HG02571 (cell line): ENCODE measurements at regions not wholly inside any gene's neighbourhood (a gene's known extent, or its start where the extent isn't known, plus 50 kb on each side); places are given as distances from the start of the nearest gene placed in this dataset.
"Not testable (repeated sequence)": the region's sequence is repeated elsewhere in the genome, so short reads cannot be mapped to it uniquely, and the experiment has no call there.

Experiments
- ATAC-seq: cut with Tn5 transposase; IDR thresholded peaks from one replicate; pipeline ENCODE4 v1.9.1; 2021; ENCODE audit warnings: mild to moderate bottlenecking, moderate library complexity; ENCODE audit not compliant: unreplicated experiment

- ATAC-seq: no peak
Measured at GRCh38 chr4:187103351-187103750, 379.7 kb upstream of the FAT1 start.

GRCh38 chr4:187108845-187109244 lies 385.2 kb upstream of the FAT1 start:
- no peak for ATAC-seq

DNA sequence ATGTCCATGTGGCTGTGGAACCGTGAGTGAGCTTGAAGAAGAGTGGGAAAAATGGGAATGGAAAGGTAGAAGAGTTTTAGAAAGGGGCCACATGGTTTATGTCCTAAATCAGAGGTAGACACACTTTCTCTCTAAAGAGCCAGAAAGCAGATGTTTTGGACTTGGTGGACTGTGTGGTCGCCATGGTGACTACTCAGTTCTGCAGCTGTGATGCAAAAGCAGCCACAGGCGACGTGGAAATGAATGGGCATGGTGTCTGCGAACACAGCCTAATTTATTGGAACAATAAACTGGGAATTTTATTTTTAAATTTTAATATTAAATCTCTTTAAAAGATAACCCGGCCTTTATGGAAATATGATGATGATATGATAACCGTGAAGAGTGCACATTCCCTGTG lies 386.0 kb upstream of the FAT1 start:
- no peak for ATAC-seq

DNA sequence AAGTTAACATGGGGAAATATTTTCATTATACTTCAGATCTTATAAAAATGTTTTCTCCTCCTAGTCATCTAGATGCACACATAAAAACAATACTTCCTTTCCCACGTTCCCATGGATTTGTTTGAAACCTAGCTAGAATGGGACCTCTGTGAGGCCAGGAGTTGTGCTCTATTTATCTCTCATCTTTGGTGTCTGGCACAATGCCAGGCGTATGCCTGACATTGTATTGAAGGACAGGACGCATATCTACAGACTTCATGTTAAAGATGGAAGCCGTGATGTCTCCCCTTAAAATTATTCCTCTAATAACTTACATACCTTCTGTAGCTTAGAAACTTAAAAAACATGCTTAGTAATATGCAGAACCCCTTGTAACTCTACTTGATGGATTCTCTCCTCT lies 394.5 kb upstream of the FAT1 start:
- ATAC-seq: no peak

GRCh38 chr4:187118602-187119120 lies 395.0 kb upstream of the FAT1 start:
- no peak for ATAC-seq

DNA sequence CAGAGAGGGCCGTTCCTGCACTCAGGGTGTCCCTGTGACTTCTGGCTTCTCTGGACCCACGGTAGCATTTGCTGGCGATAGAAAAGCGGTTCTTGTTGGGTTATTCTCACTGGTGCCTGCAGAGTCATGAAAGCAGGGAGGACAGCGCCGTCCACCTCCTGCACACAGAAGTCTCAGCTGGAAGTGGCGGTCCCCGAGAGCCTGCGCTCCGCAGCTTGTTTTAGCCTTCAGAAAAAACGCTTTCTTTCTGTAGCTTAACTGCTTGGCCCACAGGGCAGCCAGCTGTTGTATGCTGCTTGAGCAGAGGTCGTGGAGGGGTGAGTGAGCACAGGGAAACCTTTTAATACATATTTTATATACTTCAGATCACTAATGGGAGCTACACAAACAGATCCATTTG lies 400.7 kb upstream of the FAT1 start:
- ATAC-seq: no peak

DNA sequence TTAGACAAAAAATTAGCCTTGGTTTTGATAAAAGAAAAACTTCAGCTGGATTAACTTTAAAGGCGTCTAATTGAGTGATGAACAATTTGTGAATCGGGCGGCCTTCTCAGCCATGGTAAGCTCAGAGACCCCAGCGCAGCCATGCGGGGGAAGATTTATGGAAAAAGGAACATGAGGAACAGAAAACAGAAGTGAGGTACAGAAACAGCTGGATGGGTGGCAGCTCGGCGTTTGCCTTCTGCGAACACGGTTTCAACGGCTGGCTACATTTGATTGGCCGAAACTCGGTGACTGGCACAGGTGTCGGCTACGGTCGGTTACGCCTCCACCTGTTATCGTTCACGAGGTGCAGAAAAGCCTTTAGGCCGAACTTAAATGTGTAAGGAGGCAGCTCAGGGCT lies 401.4 kb upstream of the FAT1 start:
- no peak for ATAC-seq

- no peak for ATAC-seq
Measured at GRCh38 chr4:187127456-187127855, 403.8 kb upstream of the FAT1 start.

GRCh38 chr4:187128222-187128621 lies 404.6 kb upstream of the FAT1 start:
- ATAC-seq: no peak

DNA sequence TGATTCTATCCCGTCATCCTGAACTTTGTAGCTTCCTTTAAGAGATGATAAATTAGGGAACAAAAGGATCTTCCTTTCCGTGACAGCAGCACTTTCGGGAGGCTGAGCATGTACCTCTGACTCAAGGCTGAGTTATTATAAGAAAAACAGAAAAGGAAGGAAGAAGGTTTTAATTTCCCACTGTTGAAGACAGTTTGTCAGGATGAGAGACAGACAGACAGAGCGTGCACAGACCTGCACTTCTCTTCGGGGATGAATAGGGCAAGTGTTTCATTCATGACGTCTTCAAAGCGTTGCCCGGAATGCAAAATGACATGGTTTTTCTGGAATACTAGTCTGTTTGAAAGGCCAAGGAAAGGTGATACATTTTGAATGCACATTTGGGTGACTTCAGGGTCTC lies 405.3 kb upstream of the FAT1 start:
- ATAC-seq: no peak

GRCh38 chr4:187131826-187132225 lies 408.2 kb upstream of the FAT1 start:
- not testable (repeated sequence) for ATAC-seq

GRCh38 chr4:187135878-187136277 lies 412.2 kb upstream of the FAT1 start:
- no peak for ATAC-seq

DNA sequence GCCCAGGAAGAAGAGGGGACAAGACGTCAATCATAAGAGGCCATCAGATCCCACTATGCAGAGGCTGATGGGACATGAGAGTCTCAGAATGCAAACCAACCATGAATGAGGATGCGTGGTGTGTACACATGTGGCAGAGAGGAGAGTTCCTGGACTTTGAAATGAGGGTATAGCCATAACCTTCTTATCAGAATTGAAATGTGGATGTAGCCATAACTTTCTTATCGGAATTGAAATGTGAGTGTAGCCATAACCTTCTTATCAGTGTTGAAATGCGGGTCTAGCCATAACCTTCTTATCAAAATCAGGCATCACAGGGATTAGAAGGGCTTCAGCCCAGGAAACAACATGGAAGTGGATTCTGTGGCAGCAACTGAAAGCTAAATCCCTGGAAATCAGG lies 415.5 kb upstream of the FAT1 start:
- no peak for ATAC-seq

DNA sequence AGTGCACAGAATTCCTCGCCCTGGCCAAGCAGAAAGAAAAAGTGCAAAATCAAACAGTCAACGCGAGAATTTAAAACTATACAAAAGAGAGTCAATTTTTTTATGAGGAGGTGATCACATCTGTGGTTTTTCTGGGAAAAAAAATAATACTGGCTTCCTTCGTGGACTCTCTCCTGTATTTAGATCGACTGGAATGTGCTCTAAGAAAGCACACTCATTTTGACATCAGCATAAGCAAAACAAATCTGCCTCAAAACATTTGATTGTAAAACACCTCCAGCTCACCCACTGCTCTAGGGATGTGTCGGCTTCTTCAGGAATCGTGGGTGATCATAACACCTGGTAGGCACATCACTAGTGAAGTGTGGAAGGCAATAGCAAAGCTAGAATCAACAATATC lies 417.4 kb upstream of the FAT1 start:
- ATAC-seq: no peak

GRCh38 chr4:187149229-187149945 lies 425.7 kb upstream of the FAT1 start:
- ATAC-seq: no peak

DNA sequence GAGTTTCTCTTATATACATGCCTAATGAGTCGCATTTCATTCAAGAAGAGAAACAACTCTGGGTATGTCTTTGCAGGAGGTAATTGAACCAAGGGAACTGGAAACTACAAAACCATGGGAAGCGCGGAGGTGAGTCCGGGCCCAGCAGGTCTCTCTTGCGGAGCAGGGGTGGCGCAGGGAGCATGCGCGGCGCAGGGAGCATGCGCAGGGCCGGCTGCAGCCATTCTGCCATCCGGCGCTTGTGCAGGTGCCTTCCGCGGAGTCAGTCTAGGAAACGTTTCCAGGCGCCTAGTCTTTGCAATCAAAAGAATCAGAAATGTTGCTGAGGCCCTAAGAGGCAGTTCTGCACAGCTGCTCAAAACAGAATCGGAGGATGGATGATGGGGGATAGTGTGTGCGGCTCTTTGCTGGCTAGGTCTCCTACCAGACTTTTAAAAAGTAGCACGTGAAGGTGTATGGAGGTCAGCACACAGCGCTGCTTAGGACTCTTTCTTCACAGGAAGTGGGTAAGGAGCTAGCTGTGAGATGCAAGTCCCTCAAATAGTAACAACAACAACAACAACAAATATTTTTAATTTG lies 433.8 kb upstream of the FAT1 start:
- ATAC-seq: no peak

GRCh38 chr4:187158003-187158402 lies 434.3 kb upstream of the FAT1 start:
- no peak for ATAC-seq

- no peak for ATAC-seq
Measured at GRCh38 chr4:187160486-187160885, 436.8 kb upstream of the FAT1 start.

GRCh38 chr4:187166886-187167512 lies 443.3 kb upstream of the FAT1 start:
- no peak for ATAC-seq

DNA sequence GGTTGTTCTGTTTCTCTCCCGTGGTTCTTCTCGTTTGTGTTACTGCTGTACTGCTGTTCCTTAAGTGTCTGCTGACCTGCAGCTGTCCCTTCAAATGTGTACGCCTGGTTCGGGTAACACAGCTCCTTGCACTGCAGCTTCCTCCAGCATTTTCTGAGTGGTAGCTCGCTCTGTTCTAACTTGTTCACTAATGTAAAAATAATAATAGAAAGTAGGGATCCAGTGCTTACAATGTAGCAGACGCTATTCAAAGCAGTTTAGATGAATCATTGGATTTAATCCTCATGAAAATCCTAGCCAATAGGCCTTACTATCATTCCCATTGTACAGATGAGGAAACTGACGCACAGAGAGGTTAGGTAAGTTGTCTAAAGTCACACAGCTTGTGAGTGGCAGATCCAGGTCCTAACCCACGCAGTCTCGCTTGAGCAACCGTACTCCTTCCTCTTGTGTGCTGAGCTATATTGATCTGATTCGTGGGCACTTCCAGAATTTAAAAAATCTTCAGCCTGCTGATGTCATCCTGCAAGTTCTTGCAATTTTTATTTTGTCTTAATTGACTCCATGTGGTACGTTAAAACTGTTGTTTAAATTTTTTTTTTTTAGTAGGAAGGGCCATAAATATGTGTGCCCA lies 448.2 kb upstream of the FAT1 start:
- no peak for ATAC-seq

GRCh38 chr4:187172340-187172761 lies 448.7 kb upstream of the FAT1 start:
- no peak for ATAC-seq

DNA sequence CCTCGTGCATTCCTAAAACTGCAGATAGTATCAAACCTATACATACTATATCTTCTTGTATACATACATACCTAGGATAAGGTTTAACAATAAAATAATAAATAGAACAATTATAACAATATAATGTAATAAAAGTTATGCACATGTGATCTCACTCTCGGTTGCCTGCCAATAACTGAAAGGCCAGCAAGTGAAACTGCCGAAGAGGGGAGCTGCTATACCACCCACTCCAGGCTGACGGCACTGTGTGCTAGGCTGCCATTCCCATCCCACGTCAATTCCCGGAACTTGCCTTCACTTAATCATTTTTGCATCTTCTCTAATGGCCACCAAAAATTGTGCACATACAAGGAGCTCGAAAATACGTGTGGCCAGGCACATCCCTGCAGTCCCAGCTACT lies 451.1 kb upstream of the FAT1 start:
- ATAC-seq: no peak
